GM23248 (cell line): ENCODE measurements at regions not wholly inside any gene's neighbourhood (a gene's known extent, or its start where the extent isn't known, plus 50 kb on each side); places are given as distances from the start of the nearest gene placed in this dataset.

Experiments
- EZH2 ChIP-seq: fragments of 200-600 bp; sonication (generic); IDR thresholded peaks from 2 replicates; pipeline ENCODE4 v1.6.1; 2018; ENCODE audit warnings: antibody characterized with exemption, mild to moderate bottlenecking; ENCODE audit not compliant: insufficient read depth, poor library complexity, severe bottlenecking
- EZH2phosphoT487 ChIP-seq: fragments of 200-600 bp; sonication (generic); IDR thresholded peaks from 2 replicates; pipeline ENCODE4 v1.6.1; 2018; ENCODE audit warnings: antibody characterized with exemption, moderate library complexity, mild to moderate bottlenecking, low read depth; ENCODE audit not compliant: insufficient read depth

- TF ChIP-seq EZH2phosphoT487 (no peak), EZH2 (no peak)
Observed at GRCh38 chr1:185464777-185465176, 147.7 kb upstream of the IVNS1ABP start.
